ENCODE measurements at regions not wholly inside any gene's neighbourhood (a gene's known extent, or its start where the extent isn't known, plus 50 kb on each side); places are given as distances from the start of the nearest gene placed in this dataset.
"Not testable (repeated sequence)": the region's sequence is repeated elsewhere in the genome, so short reads cannot be mapped to it uniquely, and the experiment has no call there.

- DNase-seq: no peak
Measured at GRCh38 chr2:193219413-193219812, 1024.7 kb upstream of the TMEFF2 start.

GRCh38 chr2:193201583-193201982, 1006.9 kb upstream of the TMEFF2 start:
- DNase-seq: no peak

DNA sequence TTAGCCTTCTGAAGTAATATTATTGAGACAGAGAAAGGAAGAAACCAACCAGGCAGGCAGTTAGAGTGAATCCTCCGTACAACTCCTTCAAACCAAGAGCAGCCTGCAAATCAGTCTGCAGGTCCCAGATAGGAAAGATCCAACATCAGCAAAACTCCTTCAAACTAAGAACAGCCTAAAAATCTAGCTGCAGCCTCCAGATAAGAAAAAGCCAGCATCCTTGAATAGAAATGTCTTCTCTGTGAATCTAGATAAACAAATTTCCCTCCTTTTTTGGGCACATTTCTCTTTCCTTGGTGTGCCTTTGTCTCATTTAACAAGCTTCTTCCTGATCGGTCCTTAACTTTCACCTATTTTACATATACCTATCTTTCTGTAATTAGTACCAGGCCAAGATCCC, 1004.6 kb upstream of the TMEFF2 start:
- DNase-seq: no peak

GRCh38 chr2:193187816-193188215, 993.1 kb upstream of the TMEFF2 start:
- no peak for DNase-seq

- not testable (repeated sequence) for DNase-seq
Measured at GRCh38 chr2:193170981-193171380, 976.2 kb upstream of the TMEFF2 start.

DNA sequence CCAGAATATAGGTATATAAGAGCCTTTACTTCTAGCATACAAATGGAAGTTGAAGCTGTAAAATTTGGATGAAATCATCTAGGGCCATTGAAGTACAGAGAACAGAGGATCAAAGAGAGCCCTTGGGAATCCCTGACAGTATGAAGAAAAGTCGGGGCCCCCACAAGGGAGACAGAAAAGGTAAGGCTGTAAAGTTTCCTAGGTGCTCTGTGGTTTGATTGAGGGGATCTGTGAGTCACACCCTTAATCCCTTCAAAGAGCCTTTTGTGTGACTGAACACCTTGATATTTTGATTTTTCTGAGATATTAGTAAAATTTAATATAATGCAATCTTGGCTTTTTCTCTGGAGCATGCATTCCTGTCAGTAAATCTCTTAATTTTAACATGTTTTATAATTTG, 961.7 kb upstream of the TMEFF2 start:
- DNase-seq: no peak

DNA sequence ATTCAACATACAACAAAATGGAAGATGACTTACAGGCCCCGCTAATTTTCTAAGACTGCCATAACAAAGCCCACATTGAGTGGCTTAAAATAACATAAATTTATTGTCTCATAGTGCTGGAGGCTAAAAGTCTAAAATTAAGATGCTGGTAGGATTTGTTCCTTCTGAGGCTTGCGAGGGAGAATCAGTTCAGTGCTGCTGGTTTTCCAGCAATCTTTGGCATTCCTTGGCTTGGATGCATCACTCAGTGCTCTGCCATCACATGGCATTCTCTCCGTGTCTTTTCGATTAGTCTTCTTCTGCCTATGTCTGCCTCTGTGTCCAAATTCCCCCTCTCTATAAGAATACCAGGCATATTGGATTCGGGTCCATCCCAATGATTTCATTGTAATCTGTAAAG, 959.3 kb upstream of the TMEFF2 start:
- no peak for DNase-seq

DNA sequence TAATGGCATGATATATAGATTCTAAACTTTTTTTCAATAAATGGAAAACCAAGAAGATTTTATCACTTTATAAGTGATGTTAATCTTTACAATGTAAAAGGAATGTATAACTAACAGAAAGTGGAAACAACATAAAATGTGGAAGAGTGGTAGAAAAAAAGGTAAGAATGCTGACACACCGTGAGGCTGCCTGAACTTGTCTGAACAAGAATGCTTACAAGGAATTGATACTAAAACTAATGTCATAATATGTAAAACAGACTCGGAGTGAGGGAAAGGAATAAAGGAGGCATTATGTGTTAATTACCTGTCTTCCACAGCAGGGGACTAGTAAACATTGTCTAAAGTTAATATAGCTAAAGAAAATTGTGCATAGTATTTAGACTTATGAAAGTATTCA, 958.8 kb upstream of the TMEFF2 start:
- no peak for DNase-seq

DNA sequence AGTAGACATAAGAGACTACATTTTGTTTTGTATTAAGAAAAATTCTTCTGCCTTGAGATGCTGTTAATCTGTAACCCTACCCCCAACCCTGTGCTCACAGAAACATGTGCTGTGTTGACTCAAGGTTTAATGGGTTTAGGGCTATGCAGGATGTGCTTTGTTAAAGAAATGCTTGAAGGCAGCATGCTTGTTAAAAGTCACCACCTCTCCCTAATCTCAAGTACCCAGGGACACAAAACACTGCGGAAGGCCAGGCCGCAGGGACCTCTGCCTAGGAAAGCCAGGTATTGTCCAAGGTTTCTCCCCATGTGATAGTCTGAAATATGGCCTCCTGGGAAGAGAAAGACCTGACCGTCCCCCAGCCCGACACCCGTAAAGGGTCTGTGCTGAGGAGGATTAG, 947.7 kb upstream of the TMEFF2 start:
- not testable (repeated sequence) for DNase-seq

DNA sequence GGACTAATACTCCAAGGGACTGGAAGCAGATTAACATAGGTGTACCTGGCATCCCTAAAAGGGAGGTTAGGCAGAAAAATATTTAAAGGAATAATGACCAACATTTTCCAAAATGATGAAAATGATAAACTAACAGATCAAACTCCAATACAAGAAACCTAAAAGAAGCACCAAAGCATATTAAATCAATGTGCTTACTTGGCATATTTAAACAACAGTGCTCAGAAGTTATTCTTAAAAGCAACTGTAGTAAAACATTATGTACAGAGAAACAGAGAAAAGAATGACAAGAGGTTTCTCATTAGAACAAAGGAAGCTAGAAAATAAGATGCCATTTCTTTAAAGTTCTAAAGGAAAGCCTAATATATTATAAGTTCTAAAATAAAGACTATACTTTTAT, 947.3 kb upstream of the TMEFF2 start:
- DNase-seq: no peak

DNA sequence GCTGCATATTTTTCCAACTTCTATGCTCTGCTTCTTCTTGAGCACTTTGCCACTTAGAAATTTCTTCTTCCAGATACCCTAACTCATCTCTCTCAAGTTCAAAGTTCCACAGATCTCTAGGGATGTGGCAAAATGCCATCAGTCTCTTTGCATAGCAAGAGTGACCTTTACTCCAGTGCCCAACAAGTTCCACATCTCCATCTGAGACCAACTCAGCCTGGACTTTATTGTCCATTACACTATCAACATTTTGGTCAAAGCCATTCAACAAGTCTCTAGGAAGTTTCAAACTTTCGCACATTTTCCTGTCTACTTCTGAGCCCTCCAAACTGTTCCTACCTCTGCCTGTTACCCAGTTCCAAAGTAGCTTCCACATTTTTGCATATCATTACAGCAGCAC, 946.2 kb upstream of the TMEFF2 start:
- DNase-seq: not testable (repeated sequence)

GRCh38 chr2:193124815-193125214, 930.1 kb upstream of the TMEFF2 start:
- DNase-seq: no peak

DNA sequence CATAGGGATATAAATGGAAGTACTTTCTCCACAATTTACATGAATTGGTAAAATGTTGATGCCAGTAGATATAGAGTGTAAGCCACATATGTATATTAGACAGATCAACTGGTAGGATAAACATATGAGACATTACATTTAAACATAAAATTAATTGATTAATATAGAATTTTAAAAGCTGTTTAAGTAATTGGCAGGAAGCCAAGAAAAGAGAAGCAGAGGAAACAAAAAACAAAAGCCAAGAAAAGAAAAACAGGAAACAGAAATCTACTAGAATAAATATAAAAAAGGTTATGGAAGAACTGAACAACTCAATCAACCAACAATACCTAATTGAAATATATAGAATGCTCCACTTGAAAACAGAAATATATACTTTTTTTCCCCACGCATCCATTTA, 920.1 kb upstream of the TMEFF2 start:
- DNase-seq: no peak

- DNase-seq: no peak
Measured at GRCh38 chr2:193112986-193113385, 918.3 kb upstream of the TMEFF2 start.

DNA sequence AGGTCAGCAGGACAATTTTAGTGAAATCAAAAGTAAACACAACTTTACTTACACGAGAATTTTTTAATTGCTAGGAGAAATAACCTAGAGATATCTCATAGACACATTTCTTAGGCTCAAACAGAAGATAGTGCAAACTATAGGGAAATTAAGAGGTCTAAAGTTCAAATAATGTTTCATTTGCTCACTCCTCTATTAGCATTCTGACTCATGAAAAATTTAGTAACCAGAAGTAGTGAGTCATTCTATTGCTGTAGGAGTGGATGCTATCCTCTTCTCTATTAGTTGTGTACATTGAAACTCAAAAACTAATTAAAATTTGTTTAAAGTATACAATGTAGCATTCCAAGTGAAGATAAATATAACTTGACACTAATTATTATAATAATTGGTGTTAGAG, 908.3 kb upstream of the TMEFF2 start:
- no peak for DNase-seq

DNA sequence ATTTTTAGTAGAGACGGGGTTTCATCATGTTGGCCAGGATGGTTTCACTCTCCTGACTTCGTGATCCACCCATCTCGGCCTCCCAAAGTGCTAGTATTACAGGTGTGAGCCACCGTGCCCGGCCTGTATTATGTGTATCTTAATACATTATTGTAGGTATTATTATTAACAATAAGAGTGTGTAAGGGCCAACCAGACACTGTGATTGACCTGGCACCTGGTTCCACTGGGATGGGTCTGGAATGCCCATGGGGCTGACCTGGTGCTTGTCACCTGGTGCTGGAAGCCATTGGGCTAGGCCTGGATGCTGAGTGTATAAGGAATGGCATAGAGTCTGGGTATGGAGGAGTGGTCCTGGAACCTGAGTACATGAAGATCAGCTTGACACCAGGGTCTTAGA, 906.9 kb upstream of the TMEFF2 start:
- DNase-seq: no peak

DNA sequence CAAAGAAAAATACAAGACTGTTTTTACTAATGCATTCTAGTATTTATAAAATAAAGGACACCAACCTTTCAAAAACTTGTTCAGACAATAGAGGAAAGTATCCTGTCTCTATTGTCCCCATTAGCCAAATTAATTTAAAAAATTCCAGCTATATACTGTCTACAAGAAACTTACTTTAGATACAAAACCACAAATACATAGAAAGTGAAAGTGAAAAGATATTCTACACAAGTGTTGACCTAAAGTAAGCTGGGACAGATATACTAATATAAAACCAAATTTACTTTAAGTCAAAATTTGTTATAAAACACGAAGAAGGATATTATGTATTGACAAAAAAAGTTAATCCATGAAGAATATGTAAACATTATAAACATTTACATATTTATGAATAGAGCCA, 893.3 kb upstream of the TMEFF2 start:
- no peak for DNase-seq

GRCh38 chr2:193076995-193077394, 882.3 kb upstream of the TMEFF2 start:
- no peak for DNase-seq

GRCh38 chr2:193074933-193075332, 880.2 kb upstream of the TMEFF2 start:
- DNase-seq: no peak

GRCh38 chr2:193072647-193073046, 877.9 kb upstream of the TMEFF2 start:
- no peak for DNase-seq

DNA sequence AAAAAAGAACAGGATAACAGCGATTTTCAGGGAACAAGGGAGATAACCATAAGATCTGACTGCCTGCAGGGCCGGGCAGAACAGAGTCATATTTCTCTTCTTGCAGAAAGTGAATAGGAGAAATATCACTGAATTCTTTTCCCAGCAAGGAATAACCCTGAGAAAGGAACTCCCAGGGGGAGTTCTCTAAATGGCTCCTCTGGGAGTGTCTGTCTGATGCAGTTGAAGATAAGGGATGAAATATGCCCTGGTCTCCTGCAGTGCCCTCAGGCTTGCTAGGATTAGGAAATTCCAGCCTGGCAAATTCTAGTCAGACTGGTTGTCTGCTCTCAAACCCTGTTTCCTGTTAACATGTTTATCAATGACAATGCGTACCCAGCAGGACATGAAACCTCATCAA, 830.8 kb upstream of the TMEFF2 start:
- not testable (repeated sequence) for DNase-seq

DNA sequence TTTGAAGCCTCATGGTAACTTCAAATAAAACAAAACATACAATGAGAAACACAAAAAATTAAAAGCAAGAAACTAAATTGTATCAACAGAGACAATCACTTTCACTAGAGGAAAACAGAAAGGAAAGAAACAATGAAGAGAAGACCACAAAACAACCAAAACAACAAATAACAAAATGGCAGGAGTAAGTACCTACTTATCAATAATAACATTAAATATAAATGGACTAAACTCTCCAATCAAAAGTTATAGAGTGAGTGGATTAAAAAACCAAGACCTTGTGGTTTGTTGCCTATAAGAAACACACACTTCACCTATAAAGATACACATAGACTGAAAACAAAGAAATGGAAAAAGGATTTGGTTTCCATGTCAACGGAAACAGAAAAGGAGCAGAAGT, 830.1 kb upstream of the TMEFF2 start:
- DNase-seq: no peak

- DNase-seq: no peak
Measured at GRCh38 chr2:193011870-193012269, 817.1 kb upstream of the TMEFF2 start.

GRCh38 chr2:192993059-192993458, 798.3 kb upstream of the TMEFF2 start:
- no peak for DNase-seq

DNA sequence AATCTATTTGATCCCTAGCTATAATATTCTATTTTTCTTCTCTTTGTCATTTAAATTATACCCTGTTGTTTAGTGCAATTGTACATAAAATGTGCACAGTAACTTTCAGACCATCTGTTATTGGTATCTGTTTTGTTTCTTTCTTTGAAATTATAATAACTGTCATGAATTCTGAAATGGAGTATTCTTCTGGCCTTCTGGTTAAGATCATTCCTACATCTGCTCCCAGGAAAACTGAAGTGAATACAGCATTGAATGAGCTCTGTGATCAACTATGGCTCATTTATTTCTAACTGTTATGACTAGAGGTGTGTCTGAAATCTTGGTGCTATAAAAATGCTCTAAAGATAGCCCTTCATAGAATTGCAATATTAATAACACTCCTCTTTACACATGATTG, 788.4 kb upstream of the TMEFF2 start:
- no peak for DNase-seq

DNA sequence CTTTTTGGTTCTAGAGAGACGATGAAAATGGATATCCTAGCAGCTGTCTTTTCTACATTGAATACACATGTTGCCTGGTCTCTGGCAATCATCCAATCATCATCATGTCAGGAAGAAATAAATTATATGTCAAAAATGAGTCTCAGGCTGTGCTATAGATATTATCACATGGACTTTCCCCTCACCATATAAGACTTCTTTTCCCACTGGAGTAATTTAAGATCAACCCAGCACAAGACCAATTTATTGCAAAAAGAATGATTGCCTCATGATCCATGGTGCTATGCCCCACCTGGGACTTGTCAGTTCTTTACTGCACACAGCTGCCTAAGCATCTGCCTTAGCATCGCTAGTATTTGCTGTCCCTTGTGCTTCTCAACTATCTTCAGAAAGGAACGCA, 783.7 kb upstream of the TMEFF2 start:
- no peak for DNase-seq

All from activated CD4-positive, alpha-beta T cell treated with anti-CD3 and anti-CD28 coated beads, Interleukin-10, Interleukin-2, amounts not matched to agents 100 ng/mL and 50 ng/mL, durations not matched to agents 16 hours and 8 hours (primary cell).